Pancreas (tissue), 10 donors: ENCODE measurements at regions not wholly inside any gene's neighbourhood (a gene's known extent, or its start where the extent isn't known, plus 50 kb on each side); places are given as distances from the start of the nearest gene placed in this dataset.
"Not testable (repeated sequence)": the region's sequence is repeated elsewhere in the genome, so short reads cannot be mapped to it uniquely, and the experiment has no call there.

Experiments used
- ATAC-seq, 4 donors: fragments of 200-7000 bp; cut with Tn5 transposase; one replicate each; pipeline versions ENCODE4 v1.8.0 to v1.9.1; 2020; ENCODE audit warnings: mild to moderate bottlenecking in 4 of 4, moderate library complexity in 4 of 4
- DNase-seq, 6 donors: peaks; one replicate each; pipeline ENCODE4 v3.0.0-alpha.2; 2020
- FAIRE-seq: peaks from 2 replicates; lab custom pipeline; 2012; peaks lifted over from hg19 to GRCh38; lab: Jason Lieb, UNC
- H3K27ac ChIP-seq, 4 donors: fragments of 200-600 bp; sonication (generic); 1 replicate in 3 of 4; 2 replicates in 1 of 4; pipeline versions ENCODE4 v1.5.0 to v1.8.0; 2020
- H3K27me3 ChIP-seq, 4 donors: fragments of 200-600 bp; one replicate each; pipeline ENCODE4 v1.8.0; 2021
- H3K36me3 ChIP-seq, 3 donors: fragments of 200-600 bp; sonication (generic) in 1 of 3; one replicate each; pipeline versions ENCODE4 v1.5.0 to v1.8.0; 2020 to 2021
- H3K4me1 ChIP-seq, 3 donors: fragments of 200-600 bp; one replicate each; pipeline ENCODE4 v1.8.0; 2021
- H3K4me3 ChIP-seq, 4 donors: fragments of 200-600 bp; sonication (generic) in 2 of 4; one replicate each; pipeline versions ENCODE4 v1.5.0 to v1.8.0; 2020 to 2021
- H3K9me3 ChIP-seq, 4 donors: fragments of 200-600 bp; one replicate each; pipeline ENCODE4 v1.8.0; 2021
- CTCF ChIP-seq, 4 donors: fragments of 200-600 bp; sonication (generic) in 3 of 4; IDR thresholded peaks; one replicate each; pipeline versions ENCODE4 v1.5.0 to v1.8.0; 2021; ENCODE audit warnings: antibody characterized with exemption in 4 of 4
- WGBS, 2 donors: extraction: QIAGEN DNeasy Blood & Tissue Kit; methylation state at CpG; one replicate each; pipeline ENCODE4 v1.1.7; 2013; 5-methylcytosine and 5-hydroxymethylcytosine counted together
- intact Hi-C, 3 donors: fragments of 100-400 bp; cut with DNase I; formaldehyde crosslinking; loops; one replicate each; pipeline versions ENCODE4 v1.11.1 to v1.14.2; 2022
- donor health status: healthy with polysubstance abuse.
- donor health status: DM: no; HTN: no; CAD: no; lungs with moderate emphysema.
- donor health status: DM: no; HTN: no; CAD: no.
- donor health status: control.
- donor health status: control.
- donor health status: Bipolar disorder and iron deficiency.
- donor health status: DM: yes; HTN: yes; CAD: no.
- donor health status: DM: no; HTN: no; CAD: no.
- donor health status: DM: no; HTN: no; CAD: no.
- donor health status: DM: yes; HTN: yes; CAD: no.

- peak; percentile 43 to 78 (median 74) for TF ChIP-seq CTCF (IDR thresholded peaks at IDR 0.05)
- intact Hi-C loops, result no loop called here
Measured at GRCh38 chr4:177250056-177250696, 59.5 kb upstream of the NEIL3 start.

GRCh38 chr4:177251237-177251636 lies 58.4 kb upstream of the NEIL3 start:
- DNase-seq, result no peak
- FAIRE-seq, result no peak
- intact Hi-C loops, result no loop called here
- Histone ChIP-seq H3K27ac (no peak overlapping the region), H3K27me3 (no peaks in the 10 kb centered on the region), H3K4me1 (no peaks in the 10 kb centered on the region), H3K4me3 (no peak overlapping the region), H3K36me3 (no peaks in the 10 kb centered on the region), H3K9me3 (no peaks in the 10 kb centered on the region)
- TF ChIP-seq CTCF (IDR thresholded peaks at IDR 0.05), result no peak
- WGBS, 2 donors, result 48 to 55% methylated on average over 7 of the region's 7 CpGs
- no peak for ATAC-seq

More at GRCh38 chr4:177250056-177250696, 59.5 kb upstream of the NEIL3 start:
- ATAC-seq, result peak; percentile 78 to 98 (median 97)
- Histone ChIP-seq H3K4me1 (no peaks in the 10 kb centered on the region), H3K9me3 (no peaks in the 10 kb centered on the region), H3K4me3 (no peak overlapping the region), H3K27ac (no peak overlapping the region), H3K36me3 (no peaks in the 10 kb centered on the region), H3K27me3 (no peaks in the 10 kb centered on the region)
- DNase-seq, result peak; percentile 39 to 82 (median 70)
- no peak for FAIRE-seq
- 9 to 12% methylated on average over 15 of the region's 15 CpGs for WGBS, 2 donors

- no peaks in the 10 kb centered on the region for H3K9me3 ChIP-seq
- no peaks in the 10 kb centered on the region for H3K4me1 ChIP-seq
- FAIRE-seq, result no peak
- intact Hi-C loops, result no loop called here
- no peak for DNase-seq
- ATAC-seq, result no peak
- H3K27ac ChIP-seq, result no peak overlapping the region
- H3K27me3 ChIP-seq, result no peaks in the 10 kb centered on the region
- no peak overlapping the region for H3K4me3 ChIP-seq
- WGBS, 2 donors, result 48 to 66% methylated on average over 2 of the region's 2 CpGs
- TF ChIP-seq CTCF (IDR thresholded peaks at IDR 0.05), result no peak
- no peaks in the 10 kb centered on the region for H3K36me3 ChIP-seq
Measured at GRCh38 chr4:177255359-177255758, 54.3 kb upstream of the NEIL3 start.

- FAIRE-seq, result no peak
- TF ChIP-seq CTCF (IDR thresholded peaks at IDR 0.05), result no peak
Measured at GRCh38 chr4:177256950-177257349, 52.7 kb upstream of the NEIL3 start.

GRCh38 chr4:177259466-177259865 lies 50.2 kb upstream of the NEIL3 start:
- intact Hi-C loops, H3K27ac ChIP-seq, FAIRE-seq: not testable (repeated sequence)

More at GRCh38 chr4:177256950-177257349, 52.7 kb upstream of the NEIL3 start:
- Histone ChIP-seq H3K9me3 (no peaks in the 10 kb centered on the region), H3K4me3 (no peak overlapping the region), H3K36me3 (no peaks in the 10 kb centered on the region), H3K4me1 (no peaks in the 10 kb centered on the region), H3K27me3 (no peaks in the 10 kb centered on the region), H3K27ac (no peak overlapping the region)
- WGBS, 2 donors, result 68 to 69% methylated on average over 6 of the region's 6 CpGs
- DNase-seq (no peak), ATAC-seq (no peak)
- intact Hi-C loops, result no loop called here

More at GRCh38 chr4:177259466-177259865, 50.2 kb upstream of the NEIL3 start:
- H3K9me3 ChIP-seq, H3K4me1 ChIP-seq, H3K4me3 ChIP-seq, H3K36me3 ChIP-seq, DNase-seq, ATAC-seq, H3K27me3 ChIP-seq: not testable (repeated sequence)
- WGBS, 2 donors, result 72 to 86% methylated on average over 2 of the region's 2 CpGs
